ENCODE measurements at regions not wholly inside any gene's neighbourhood (a gene's known extent, or its start where the extent isn't known, plus 50 kb on each side); places are given as distances from the start of the nearest gene placed in this dataset.

DNA sequence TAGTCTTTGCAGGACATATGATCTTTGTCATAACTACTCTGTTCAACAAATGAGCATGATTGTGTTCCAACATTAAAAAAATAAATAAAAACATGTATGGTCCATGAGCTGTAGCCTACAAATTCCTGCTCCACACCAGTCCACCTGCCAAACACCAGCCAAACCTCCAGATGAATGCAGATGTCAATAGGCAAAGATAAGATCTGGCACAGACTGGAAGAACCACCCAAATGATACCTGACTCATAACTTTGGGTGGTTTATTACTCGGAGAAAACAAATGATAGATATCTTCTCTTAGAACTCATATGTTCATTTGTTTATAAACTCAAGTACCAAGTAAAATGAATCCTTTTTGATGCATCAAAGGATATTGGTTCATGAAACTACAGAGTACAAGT lies 425.1 kb downstream of the GBA3 start:
- Histone ChIP-seq H3K79me2 (ENCODE audit: control insufficient read depth, low read length) (no peaks in the 10 kb centered on the region), H3K9me2 (replicated peaks; ENCODE audit: control insufficient read depth, low read length) (no peaks in the 10 kb centered on the region), H3F3A (ENCODE audit: control insufficient read depth, insufficient read depth) (no peaks in the 10 kb centered on the region), H3K36me3 (ENCODE audit: control insufficient read depth, low read length) (no peaks in the 10 kb centered on the region), H3K27ac (ENCODE audit: low read depth, low read length) (no peak overlapping the region), H3K4me1 (ENCODE audit: control insufficient read depth, low read length) (no peaks in the 10 kb centered on the region), H3K9me3 (ENCODE audit: control insufficient read depth, insufficient read depth, low read length) (no peaks in the 10 kb centered on the region), H4K20me1 (ENCODE audit: control insufficient read depth, insufficient read depth, low read depth, low read length) (no peaks in the 10 kb centered on the region), H3K4me2 (ENCODE audit: low read length) (no peak overlapping the region), H3K27me3 (ENCODE audit: control insufficient read depth, low read length) (no peaks in the 10 kb centered on the region), H3K4me3 (ENCODE audit: low read length) (no peak overlapping the region)
- no peak for TF ChIP-seq EZH2phosphoT487 (IDR thresholded peaks at IDR 0.05; ENCODE audit: borderline replicate concordance, low read length)
- no peak for TF ChIP-seq CTCF (IDR thresholded peaks at IDR 0.05; ENCODE audit: low read depth, low read length, poor library complexity, severe bottlenecking)

DNA sequence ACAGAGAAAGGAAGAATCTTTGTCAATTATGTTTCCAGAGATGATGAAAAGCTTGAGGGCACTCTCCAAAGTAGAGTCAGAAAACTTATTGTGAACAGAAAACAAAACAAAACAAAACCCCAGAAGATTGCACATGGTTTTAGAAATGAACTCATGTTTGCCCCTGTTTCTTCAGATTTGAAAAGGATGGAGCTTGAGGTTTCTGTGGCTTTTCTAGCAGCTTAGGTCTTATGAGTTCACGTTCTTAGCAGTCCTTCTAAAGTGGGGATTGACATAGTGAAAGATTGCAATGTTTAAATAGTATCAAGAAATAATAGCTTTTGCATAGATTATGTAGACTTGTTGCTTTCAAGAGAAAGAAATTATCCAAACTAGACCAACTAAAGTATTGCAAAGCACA lies 421.8 kb downstream of the GBA3 start:
- H3K79me2 ChIP-seq (ENCODE audit: control insufficient read depth, low read length) = no peaks in the 10 kb centered on the region
- no peaks in the 10 kb centered on the region for H3K4me1 ChIP-seq (ENCODE audit: control insufficient read depth, low read length)
- no peak overlapping the region for H3K27ac ChIP-seq (ENCODE audit: low read depth, low read length)
- no peaks in the 10 kb centered on the region for H3K36me3 ChIP-seq (ENCODE audit: control insufficient read depth, low read length)
- H3K9me2 ChIP-seq (replicated peaks; ENCODE audit: control insufficient read depth, low read length) = no peaks in the 10 kb centered on the region
- H3K9me3 ChIP-seq (ENCODE audit: control insufficient read depth, insufficient read depth, low read length) = no peaks in the 10 kb centered on the region
- TF ChIP-seq EZH2phosphoT487 (IDR thresholded peaks at IDR 0.05; ENCODE audit: borderline replicate concordance, low read length) (no peak), CTCF (IDR thresholded peaks at IDR 0.05; ENCODE audit: low read depth, low read length, poor library complexity, severe bottlenecking) (no peak)
- no peak overlapping the region for H3K4me2 ChIP-seq (ENCODE audit: low read length)
- H3K27me3 ChIP-seq (ENCODE audit: control insufficient read depth, low read length) = no peaks in the 10 kb centered on the region
- H3K4me3 ChIP-seq (ENCODE audit: low read length) = no peak overlapping the region
- H4K20me1 ChIP-seq (ENCODE audit: control insufficient read depth, insufficient read depth, low read depth, low read length) = no peaks in the 10 kb centered on the region
- H3F3A ChIP-seq (ENCODE audit: control insufficient read depth, insufficient read depth) = no peaks in the 10 kb centered on the region

GRCh38 chr4:23113104-23113503 lies 420.4 kb downstream of the GBA3 start:
- Histone ChIP-seq H4K20me1 (ENCODE audit: control insufficient read depth, insufficient read depth, low read depth, low read length) (no peaks in the 10 kb centered on the region), H3K27ac (ENCODE audit: low read depth, low read length) (no peak overlapping the region), H3K27me3 (ENCODE audit: control insufficient read depth, low read length) (no peaks in the 10 kb centered on the region), H3K9me2 (replicated peaks; ENCODE audit: control insufficient read depth, low read length) (no peaks in the 10 kb centered on the region), H3K4me3 (ENCODE audit: low read length) (no peak overlapping the region), H3K4me1 (ENCODE audit: control insufficient read depth, low read length) (no peaks in the 10 kb centered on the region), H3F3A (ENCODE audit: control insufficient read depth, insufficient read depth) (no peaks in the 10 kb centered on the region), H3K79me2 (ENCODE audit: control insufficient read depth, low read length) (no peaks in the 10 kb centered on the region), H3K36me3 (ENCODE audit: control insufficient read depth, low read length) (no peaks in the 10 kb centered on the region), H3K9me3 (ENCODE audit: control insufficient read depth, insufficient read depth, low read length) (no peaks in the 10 kb centered on the region), H3K4me2 (ENCODE audit: low read length) (no peak overlapping the region)
- no peak for TF ChIP-seq CTCF (IDR thresholded peaks at IDR 0.05; ENCODE audit: low read depth, low read length, poor library complexity, severe bottlenecking)
- TF ChIP-seq EZH2phosphoT487 (IDR thresholded peaks at IDR 0.05; ENCODE audit: borderline replicate concordance, low read length) = no peak

DNA sequence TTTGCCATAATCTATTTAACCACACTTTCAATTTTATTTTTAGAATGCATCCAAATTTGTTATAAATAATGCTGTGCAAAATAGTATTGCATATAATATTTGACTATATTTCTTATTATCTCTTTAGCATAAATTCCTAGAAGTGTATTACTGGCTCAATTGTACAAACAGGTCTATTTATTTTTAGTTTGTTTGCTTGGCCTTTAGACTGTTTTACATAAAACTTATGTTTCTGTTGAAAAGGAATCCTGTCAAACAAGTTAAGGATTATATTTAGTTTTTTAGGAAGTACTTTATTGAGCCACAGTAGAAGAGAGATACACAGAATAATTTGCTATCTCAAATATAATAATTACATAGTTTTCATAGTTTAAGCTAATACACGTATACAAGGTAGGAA lies 413.8 kb downstream of the GBA3 start:
- Histone ChIP-seq H3K9me2 (replicated peaks; ENCODE audit: control insufficient read depth, low read length) (no peaks in the 10 kb centered on the region), H4K20me1 (ENCODE audit: control insufficient read depth, insufficient read depth, low read depth, low read length) (no peaks in the 10 kb centered on the region), H3K4me1 (ENCODE audit: control insufficient read depth, low read length) (no peaks in the 10 kb centered on the region), H3K9me3 (ENCODE audit: control insufficient read depth, insufficient read depth, low read length) (no peaks in the 10 kb centered on the region), H3K36me3 (ENCODE audit: control insufficient read depth, low read length) (no peaks in the 10 kb centered on the region), H3K79me2 (ENCODE audit: control insufficient read depth, low read length) (no peaks in the 10 kb centered on the region), H3K27me3 (ENCODE audit: control insufficient read depth, low read length) (no peaks in the 10 kb centered on the region), H3F3A (ENCODE audit: control insufficient read depth, insufficient read depth) (no peaks in the 10 kb centered on the region), H3K27ac (ENCODE audit: low read depth, low read length) (no peak overlapping the region), H3K4me2 (ENCODE audit: low read length) (no peak overlapping the region), H3K4me3 (ENCODE audit: low read length) (no peak overlapping the region)
- no peak for TF ChIP-seq CTCF (IDR thresholded peaks at IDR 0.05; ENCODE audit: low read depth, low read length, poor library complexity, severe bottlenecking)
- TF ChIP-seq EZH2phosphoT487 (IDR thresholded peaks at IDR 0.05; ENCODE audit: borderline replicate concordance, low read length) = no peak
